ENCODE measurements at regions not wholly inside any gene's neighbourhood (a gene's known extent, or its start where the extent isn't known, plus 50 kb on each side); places are given as distances from the start of the nearest gene placed in this dataset.

- no peak for DNase-seq
Observed at GRCh38 chr12:127909041-127909440, 357.9 kb upstream of the TMEM132C start.

GRCh38 chr12:127911291-127911690 lies 355.7 kb upstream of the TMEM132C start:
- DNase-seq, result no peak

- no peak for DNase-seq
Observed at GRCh38 chr12:127912035-127912665, 354.8 kb upstream of the TMEM132C start.

- no peak for DNase-seq
Observed at GRCh38 chr12:127923501-127923900, 343.5 kb upstream of the TMEM132C start.

- DNase-seq, result peak; percentile 66
Observed at GRCh38 chr12:127925971-127926370, 341.0 kb upstream of the TMEM132C start.

GRCh38 chr12:127928178-127928577 lies 338.8 kb upstream of the TMEM132C start:
- DNase-seq, result no peak

- DNase-seq, result no peak
Observed at GRCh38 chr12:127928615-127929571, 338.1 kb upstream of the TMEM132C start.

- no peak for DNase-seq
Observed at GRCh38 chr12:127930122-127930521, 336.8 kb upstream of the TMEM132C start.

GRCh38 chr12:127934409-127934808 lies 332.6 kb upstream of the TMEM132C start:
- DNase-seq, result no peak

- no peak for DNase-seq
Observed at GRCh38 chr12:127936463-127936862, 330.5 kb upstream of the TMEM132C start.

- no peak for DNase-seq
Observed at GRCh38 chr12:127941332-127941731, 325.6 kb upstream of the TMEM132C start.

- DNase-seq, result no peak
Observed at GRCh38 chr12:127942981-127943380, 324.0 kb upstream of the TMEM132C start.

GRCh38 chr12:127943481-127944210 lies 323.3 kb upstream of the TMEM132C start:
- DNase-seq, result no peak

- no peak for DNase-seq
Observed at GRCh38 chr12:127944211-127944899, 322.6 kb upstream of the TMEM132C start.

GRCh38 chr12:127957001-127957660 lies 309.8 kb upstream of the TMEM132C start:
- no peak for DNase-seq

- DNase-seq, result no peak
Observed at GRCh38 chr12:127962303-127962702, 304.7 kb upstream of the TMEM132C start.

- DNase-seq, result no peak
Observed at GRCh38 chr12:127963933-127964332, 303.0 kb upstream of the TMEM132C start.

GRCh38 chr12:127964717-127965116 lies 302.3 kb upstream of the TMEM132C start:
- no peak for DNase-seq

- no peak for DNase-seq
Observed at GRCh38 chr12:127966331-127966730, 300.6 kb upstream of the TMEM132C start.

GRCh38 chr12:127970491-127970890 lies 296.5 kb upstream of the TMEM132C start:
- no peak for DNase-seq

- DNase-seq, result no peak
Observed at GRCh38 chr12:127980585-127980984, 286.4 kb upstream of the TMEM132C start.

- peak; percentile 11 for DNase-seq
Observed at GRCh38 chr12:127981875-127982274, 285.1 kb upstream of the TMEM132C start.

Measured in retina (tissue), 1 donor.